ENCODE measurements at regions not wholly inside any gene's neighbourhood (a gene's known extent, or its start where the extent isn't known, plus 50 kb on each side); places are given as distances from the start of the nearest gene placed in this dataset.
A peak's percentile ranks its signal among the peaks of the same experiment; 100 is the strongest.
"Not testable (repeated sequence)": the region's sequence is repeated elsewhere in the genome, so short reads cannot be mapped to it uniquely, and the experiment has no call there.

DNA sequence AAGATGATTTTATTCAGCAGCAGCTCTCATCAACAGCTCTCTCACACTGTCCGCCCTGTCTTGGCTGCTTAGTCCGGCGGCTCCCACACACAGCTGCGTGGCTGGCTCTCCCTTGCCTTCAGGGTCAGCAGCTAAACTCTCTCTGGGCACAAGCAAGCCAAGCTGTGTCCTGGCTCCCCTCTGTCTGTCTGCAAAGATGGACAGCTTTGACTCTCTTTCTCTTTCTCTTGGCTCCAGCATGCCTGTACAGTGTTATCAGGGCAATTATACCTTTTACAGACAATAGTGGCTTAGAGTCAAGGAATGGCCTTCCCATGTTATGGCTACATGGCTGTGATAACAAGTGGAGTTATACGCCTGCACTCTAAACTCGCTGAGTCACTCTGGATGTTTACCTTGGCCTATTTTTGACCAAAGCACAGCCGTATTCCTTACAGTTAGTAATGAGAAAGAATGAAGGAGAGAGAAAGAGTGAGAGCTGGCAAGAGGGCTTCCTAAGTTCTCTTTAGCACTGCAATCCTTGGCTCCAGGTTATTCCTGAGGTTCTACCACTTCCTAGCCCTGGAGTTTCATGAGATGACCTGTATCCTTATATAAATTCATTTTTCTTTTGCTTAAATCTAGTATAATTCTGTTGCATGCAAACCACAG lies 59.9 kb upstream of the ZSWIM5 start (continued):
- TF ChIP-seq, protein P1, sequence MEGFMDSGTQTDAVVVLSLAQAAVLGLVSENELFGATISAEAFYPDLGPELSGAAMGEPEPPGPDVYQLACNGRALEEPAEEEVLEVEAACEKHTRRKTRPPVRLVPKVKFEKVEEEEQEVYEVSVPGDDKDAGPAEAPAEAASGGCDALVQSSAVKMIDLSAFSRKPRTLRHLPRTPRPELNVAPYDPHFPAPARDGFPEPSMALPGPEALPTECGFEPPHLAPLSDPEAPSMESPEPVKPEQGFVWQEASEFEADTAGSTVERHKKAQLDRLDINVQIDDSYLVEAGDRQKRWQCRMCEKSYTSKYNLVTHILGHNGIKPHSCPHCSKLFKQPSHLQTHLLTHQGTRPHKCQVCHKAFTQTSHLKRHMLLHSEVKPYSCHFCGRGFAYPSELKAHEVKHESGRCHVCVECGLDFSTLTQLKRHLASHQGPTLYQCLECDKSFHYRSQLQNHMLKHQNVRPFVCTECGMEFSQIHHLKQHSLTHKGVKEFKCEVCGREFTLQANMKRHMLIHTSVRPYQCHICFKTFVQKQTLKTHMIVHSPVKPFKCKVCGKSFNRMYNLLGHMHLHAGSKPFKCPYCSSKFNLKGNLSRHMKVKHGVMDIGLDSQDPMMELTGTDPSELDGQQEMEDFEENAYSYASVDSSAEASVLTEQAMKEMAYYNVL (CRISPR knock-in tag; IDR thresholded peaks at IDR 0.05; ENCODE audit: borderline replicate concordance) = peak; percentile 93
- TF ChIP-seq FOXO1 (CRISPR knock-in tag; IDR thresholded peaks at IDR 0.05) (peak; percentile 75), ZNF644 (CRISPR knock-in tag; IDR thresholded peaks at IDR 0.05; ENCODE audit: low read depth) (peak; percentile 92), SAP130 (CRISPR knock-in tag; IDR thresholded peaks at IDR 0.05; ENCODE audit: low read depth) (peak; percentile 77), SOX13 (IDR thresholded peaks at IDR 0.05) (no peak), SOX13 (CRISPR knock-in tag; conservative IDR thresholded peaks at IDR 0.05 in 1 of 2, IDR thresholded peaks at IDR 0.05 in 1 of 2) (peak in 1 of 2 experiments; percentile 78; a peak in 2 of 4 replicates), ELF3 (CRISPR knock-in tag; IDR thresholded peaks at IDR 0.05) (peak; percentile 29; the same call in 1 of the 2 replicates)
- TF ChIP-seq, protein P2, sequence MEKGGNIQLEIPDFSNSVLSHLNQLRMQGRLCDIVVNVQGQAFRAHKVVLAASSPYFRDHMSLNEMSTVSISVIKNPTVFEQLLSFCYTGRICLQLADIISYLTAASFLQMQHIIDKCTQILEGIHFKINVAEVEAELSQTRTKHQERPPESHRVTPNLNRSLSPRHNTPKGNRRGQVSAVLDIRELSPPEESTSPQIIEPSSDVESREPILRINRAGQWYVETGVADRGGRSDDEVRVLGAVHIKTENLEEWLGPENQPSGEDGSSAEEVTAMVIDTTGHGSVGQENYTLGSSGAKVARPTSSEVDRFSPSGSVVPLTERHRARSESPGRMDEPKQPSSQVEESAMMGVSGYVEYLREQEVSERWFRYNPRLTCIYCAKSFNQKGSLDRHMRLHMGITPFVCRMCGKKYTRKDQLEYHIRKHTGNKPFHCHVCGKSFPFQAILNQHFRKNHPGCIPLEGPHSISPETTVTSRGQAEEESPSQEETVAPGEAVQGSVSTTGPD (CRISPR knock-in tag; IDR thresholded peaks at IDR 0.05) = peak; percentile 77; the same call in 1 of the 2 replicates

- CTCF ChIA-PET (ENCODE audit: low intra/inter-chr PET ratio, low total read pairs); H3K79me2 ChIP-seq (ENCODE audit: insufficient read depth, low read length); H3K27me3 ChIP-seq (ENCODE audit: control insufficient read depth in 1 of 2, insufficient read depth in 2 of 2, low read length in 2 of 2); BruUV-seq (replicated peaks); H3K4me2 ChIP-seq (ENCODE audit: low read depth, low read length); ATAC-seq; H3K9me3 ChIP-seq (ENCODE audit: low read length); H3K4me3 ChIP-seq (replicated peaks in 1 of 3; ENCODE audit: insufficient read depth in 1 of 3, low read depth in 2 of 3, low read length in 3 of 3); H4K20me1 ChIP-seq (ENCODE audit: insufficient read depth, low read length); POLR2A ChIA-PET; FAIRE-seq; DNase-seq (ENCODE audit: low spot score); H3K36me3 ChIP-seq (replicated peaks in 1 of 2; ENCODE audit: control insufficient read depth in 1 of 2, insufficient read depth in 2 of 2, low read length in 2 of 2); H3K27ac ChIP-seq (ENCODE audit: extremely low read length, insufficient read depth, low read length); H2AFZ ChIP-seq (ENCODE audit: low read length); H3K9ac ChIP-seq (ENCODE audit: insufficient read depth, low read depth, low read length); in situ Hi-C loops (cut with HindIII; ENCODE audit: extremely low pct_ligation_motif_present, low pct_unique_long_range_greater_than_20kb); intact Hi-C loops (cut with micrococcal nuclease; ENCODE audit: unreplicated experiment): not testable (repeated sequence)
- H3K4me1 ChIP-seq (ENCODE audit: insufficient read depth, low read length) = peaks cover 54% of the 10 kb centered on the region
- 97% methylated on average over 5 of the region's 5 CpGs for WGBS (ENCODE audit: low lambda C conversion rate)
These were observed 58.4 kb upstream of the HPDL start for GRCh38 chr1:45268310-45268709.

DNA sequence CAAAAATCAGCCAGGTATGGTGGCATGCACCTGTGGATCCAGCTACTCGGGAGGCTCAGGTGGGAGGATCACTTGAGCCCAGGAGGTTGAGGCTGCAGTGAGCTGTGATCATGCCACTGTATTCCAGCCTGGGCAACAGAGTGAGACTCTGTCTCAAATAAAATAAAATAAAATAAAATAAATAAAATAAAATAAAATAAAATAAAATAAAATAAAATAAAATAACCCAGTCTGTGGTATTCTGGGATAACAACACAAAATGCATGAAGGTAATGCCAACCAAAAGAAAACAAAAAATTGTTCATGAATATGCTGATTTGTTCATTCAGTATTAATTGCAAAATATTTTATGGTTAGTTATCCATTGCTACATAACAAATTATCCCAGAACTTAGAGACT lies 54.4 kb upstream of the HPDL start:
- BruUV-seq (replicated peaks); H3K4me3 ChIP-seq (replicated peaks in 1 of 3; ENCODE audit: insufficient read depth in 1 of 3, low read depth in 2 of 3, low read length in 3 of 3); H3K79me2 ChIP-seq (ENCODE audit: insufficient read depth, low read length); H3K27ac ChIP-seq (ENCODE audit: extremely low read length, insufficient read depth, low read length); H3K36me3 ChIP-seq (replicated peaks in 1 of 2; ENCODE audit: control insufficient read depth in 1 of 2, insufficient read depth in 2 of 2, low read length in 2 of 2); FAIRE-seq; H3K4me2 ChIP-seq (ENCODE audit: low read depth, low read length); DNase-seq (ENCODE audit: low spot score); H3K27me3 ChIP-seq (ENCODE audit: control insufficient read depth in 1 of 2, insufficient read depth in 2 of 2, low read length in 2 of 2); POLR2A ChIA-PET; H3K9me3 ChIP-seq (ENCODE audit: low read length); H3K9ac ChIP-seq (ENCODE audit: insufficient read depth, low read depth, low read length); H4K20me1 ChIP-seq (ENCODE audit: insufficient read depth, low read length); in situ Hi-C loops (cut with HindIII; ENCODE audit: extremely low pct_ligation_motif_present, low pct_unique_long_range_greater_than_20kb); intact Hi-C loops (cut with micrococcal nuclease; ENCODE audit: unreplicated experiment); H2AFZ ChIP-seq (ENCODE audit: low read length); ATAC-seq; CTCF ChIA-PET (ENCODE audit: low intra/inter-chr PET ratio, low total read pairs): not testable (repeated sequence)
- WGBS (ENCODE audit: low lambda C conversion rate) = 100% methylated on average over 1 of the region's 1 CpG
- peaks cover 55% of the 10 kb centered on the region for H3K4me1 ChIP-seq (ENCODE audit: insufficient read depth, low read length)
